ENCODE measurements at regions not wholly inside any gene's neighbourhood (a gene's known extent, or its start where the extent isn't known, plus 50 kb on each side); places are given as distances from the start of the nearest gene placed in this dataset.

DNA sequence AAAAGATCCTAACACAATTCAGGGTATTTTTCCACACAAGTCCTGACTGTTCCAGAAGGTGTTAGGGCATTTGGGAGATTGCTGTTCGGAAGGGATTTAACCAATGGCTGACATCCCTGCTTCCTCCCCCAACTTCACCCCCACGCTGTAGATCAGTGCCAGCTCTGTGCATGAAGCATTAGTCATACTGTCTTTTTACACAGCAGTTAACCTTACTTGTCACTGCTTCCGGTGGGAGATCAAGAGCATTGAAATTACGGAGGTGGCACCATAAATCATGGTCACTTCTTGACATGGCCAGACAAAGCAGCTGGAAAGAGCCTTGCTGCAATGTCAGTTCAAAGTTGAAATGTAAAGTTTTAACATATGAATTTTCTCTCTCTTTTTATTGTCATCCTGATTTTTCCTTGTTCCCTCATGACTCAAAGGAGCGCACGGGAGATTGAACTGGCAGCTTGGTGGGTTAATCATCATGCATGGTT is 70.2 kb downstream of the HRH4 start:
- TF ChIP-seq TAF1 (IDR thresholded peaks at IDR 0.05; ENCODE audit: borderline replicate concordance, low read depth, low read length) (no peak), POLR2AphosphoS5 (IDR thresholded peaks at IDR 0.05; ENCODE audit: low read depth, low read length) (no peak)
